ENCODE measurements at regions not wholly inside any gene's neighbourhood (a gene's known extent, or its start where the extent isn't known, plus 50 kb on each side); places are given as distances from the start of the nearest gene placed in this dataset.
A peak's percentile ranks its signal among the peaks of the same experiment; 100 is the strongest.
"Not testable (repeated sequence)": the region's sequence is repeated elsewhere in the genome, so short reads cannot be mapped to it uniquely, and the experiment has no call there.

DNA sequence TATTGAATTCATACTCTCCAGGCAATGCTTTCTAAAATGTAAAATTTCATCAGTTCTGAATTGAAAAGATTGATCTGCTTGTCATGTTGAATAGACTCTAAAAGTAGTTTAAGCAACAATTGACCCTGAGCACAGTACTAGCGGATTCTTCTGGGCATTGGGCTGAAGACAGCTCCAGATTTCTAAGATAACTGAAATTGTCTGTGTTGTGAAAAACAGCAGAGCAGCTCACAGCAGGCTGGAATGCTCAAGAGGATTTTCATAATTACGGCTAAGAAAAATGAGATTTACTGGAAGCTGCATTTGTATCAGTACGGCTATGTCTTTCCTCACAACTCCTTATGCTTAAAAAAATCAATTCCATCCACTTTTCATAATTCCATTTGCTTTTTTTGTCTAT lies 373.7 kb downstream of the HACE1 start:
- DNase-seq, result no peak

DNA sequence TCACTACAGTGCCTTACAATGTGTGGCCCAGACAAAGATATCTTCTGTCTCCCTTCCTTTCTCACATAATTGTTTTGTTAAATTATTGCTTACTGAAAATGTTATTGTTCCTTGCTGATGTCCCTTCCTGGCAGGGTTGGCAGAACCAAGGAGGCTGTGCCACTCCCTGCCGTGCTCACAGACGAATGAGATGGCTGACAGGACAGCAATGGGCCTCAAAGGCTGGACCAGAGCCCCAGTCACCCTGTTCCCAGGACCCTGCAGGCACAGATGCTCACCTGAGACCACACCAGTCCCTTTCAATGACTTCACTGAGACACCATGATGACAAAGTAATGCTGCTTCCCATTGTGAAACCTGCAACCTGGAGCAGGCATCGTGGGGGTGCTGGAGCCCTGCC lies 375.1 kb downstream of the HACE1 start:
- no peak for DNase-seq

DNA sequence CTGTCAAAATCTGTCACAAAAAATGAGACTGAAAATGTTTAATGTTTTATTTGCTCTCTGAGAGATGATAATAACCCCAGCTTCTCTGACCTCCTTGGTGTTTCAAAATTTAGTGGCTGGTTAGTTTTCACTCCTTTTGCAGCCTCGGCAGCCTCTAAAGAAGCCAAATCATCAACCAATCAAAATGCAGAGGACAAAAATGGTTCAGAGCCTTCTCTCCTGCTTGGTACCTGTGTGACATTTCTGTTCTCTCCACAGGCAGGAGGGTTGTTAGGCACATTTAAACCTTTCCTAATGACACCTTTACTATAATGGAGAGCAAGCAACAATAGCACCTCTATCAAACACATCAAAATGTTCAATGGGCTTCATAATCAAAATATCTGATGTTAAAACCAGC lies 375.5 kb downstream of the HACE1 start:
- no peak for DNase-seq

DNA sequence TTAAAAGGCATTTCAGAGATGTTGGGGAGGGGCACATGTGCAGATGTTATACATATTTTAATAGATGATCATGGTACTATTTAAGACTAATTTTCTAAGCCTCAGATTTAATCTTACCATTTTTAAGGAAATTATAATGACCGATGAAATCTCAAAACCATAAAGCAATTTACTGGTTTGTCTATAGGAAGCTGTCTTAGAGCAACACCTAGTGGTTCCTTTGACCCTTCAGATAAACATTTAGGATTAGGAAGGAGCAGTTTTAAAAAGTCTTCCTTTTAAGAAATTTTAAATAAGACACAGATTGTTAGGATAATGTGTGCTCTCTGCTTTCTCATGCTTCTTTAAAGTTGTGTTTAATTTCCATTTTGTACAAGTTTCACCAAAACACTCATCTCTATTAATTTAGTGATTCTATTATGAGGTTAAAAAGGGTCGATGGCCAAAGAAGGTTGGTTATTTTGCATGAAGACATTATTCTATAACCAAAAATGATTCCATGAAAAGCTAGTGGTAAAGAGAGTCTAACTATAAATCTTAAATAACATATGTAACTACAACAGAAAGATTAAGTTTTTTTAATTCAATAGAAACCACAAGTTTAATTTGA lies 376.4 kb downstream of the HACE1 start:
- DNase-seq, result peak; percentile 23

DNA sequence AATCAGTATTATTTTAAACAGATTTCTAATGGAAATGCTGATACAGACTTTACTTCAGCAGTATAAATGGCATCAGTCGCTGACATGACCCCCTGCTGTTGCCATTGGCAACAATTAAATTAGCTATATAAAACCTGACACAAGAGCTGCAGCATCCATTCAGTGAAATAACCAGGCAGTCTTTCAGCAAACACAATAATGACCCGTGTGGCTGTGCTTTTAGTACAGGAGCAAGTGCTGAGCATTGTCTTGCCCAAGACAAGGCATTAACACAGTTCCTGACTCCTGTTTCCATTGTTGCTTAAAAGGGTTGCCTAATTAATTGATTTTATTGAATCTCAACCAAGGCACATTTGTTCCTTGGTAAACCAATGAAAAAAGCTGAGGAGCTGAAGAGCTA lies 382.1 kb downstream of the HACE1 start:
- DNase-seq, result no peak

DNA sequence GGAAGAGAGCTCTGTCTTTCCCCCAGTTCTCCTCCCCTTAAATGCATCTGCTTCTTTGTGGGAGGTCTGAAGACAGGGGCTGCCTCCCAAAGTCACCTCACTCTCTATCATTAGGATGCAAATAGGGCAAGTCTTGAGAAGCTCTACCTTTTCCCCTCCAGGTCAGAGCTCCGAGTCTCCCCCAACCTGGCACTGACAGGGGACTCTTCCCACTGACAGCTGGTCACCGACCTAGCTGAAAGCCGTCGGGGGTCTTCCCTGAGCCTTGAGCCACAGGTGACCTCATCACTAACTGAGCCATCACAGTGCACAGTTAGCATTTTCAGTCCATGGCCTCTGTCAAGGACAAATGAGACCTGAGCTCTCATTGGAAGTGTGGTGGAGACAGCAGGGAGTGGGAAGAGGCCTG lies 386.7 kb downstream of the HACE1 start:
- DNase-seq, result no peak

DNA sequence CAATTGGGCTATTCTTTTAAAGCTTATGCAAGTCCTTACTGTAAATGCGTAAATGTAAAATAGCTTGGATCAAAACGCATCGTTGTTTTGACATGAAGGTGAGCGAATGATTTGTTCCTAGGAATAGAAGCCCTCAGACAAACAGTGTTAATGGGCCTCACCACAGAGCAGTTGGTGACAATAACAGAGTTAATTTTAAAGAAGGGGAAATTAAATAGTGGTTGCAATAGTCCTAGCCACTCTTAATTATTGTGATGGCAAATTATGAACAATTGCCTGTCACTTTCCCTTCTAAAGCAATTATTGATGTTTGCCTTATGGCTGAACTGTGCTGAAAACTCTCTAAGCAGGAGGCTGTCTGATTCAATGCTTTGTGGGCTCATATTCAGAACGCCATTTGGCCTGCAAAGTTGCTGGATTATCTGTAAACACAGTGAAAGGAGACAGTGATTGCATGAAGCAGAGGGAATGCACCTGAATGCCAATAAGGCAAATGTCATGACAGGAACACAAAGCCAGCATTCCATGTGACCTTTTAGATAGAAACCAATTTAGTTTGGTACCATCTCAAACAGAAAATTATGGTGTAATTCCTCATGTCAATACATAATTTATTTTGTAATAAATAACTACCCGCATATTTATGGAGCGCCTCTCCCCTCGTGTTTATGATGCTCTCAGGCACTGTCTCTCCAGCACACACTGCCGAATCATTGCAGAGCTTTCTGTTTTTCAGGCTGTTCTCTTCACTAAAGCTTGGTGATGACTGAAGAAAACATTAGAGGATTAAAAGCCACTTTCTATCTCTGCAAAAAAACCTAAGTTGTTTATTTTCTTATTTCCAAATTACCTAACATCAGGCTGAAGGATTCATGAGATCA lies 387.5 kb downstream of the HACE1 start:
- no peak for DNase-seq

DNA sequence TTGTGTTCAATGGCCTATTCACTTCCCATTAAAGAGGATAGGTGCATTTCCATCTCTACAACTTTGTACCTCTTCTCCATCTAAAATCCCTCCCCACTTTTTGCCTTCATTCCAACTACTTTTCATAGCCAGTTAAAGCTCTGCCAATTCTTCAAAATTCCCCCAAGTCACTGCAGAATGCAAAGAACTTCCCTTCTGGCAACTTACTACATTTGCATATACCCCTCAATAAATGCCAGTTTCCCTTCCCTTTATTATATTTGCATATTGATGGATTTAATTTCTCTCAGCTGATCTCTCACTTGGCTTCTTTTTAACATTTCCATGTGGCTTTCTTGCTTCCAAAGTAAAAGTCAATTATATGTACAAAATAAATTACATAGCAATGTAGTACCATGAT lies 393.4 kb downstream of the HACE1 start:
- no peak for DNase-seq

DNA sequence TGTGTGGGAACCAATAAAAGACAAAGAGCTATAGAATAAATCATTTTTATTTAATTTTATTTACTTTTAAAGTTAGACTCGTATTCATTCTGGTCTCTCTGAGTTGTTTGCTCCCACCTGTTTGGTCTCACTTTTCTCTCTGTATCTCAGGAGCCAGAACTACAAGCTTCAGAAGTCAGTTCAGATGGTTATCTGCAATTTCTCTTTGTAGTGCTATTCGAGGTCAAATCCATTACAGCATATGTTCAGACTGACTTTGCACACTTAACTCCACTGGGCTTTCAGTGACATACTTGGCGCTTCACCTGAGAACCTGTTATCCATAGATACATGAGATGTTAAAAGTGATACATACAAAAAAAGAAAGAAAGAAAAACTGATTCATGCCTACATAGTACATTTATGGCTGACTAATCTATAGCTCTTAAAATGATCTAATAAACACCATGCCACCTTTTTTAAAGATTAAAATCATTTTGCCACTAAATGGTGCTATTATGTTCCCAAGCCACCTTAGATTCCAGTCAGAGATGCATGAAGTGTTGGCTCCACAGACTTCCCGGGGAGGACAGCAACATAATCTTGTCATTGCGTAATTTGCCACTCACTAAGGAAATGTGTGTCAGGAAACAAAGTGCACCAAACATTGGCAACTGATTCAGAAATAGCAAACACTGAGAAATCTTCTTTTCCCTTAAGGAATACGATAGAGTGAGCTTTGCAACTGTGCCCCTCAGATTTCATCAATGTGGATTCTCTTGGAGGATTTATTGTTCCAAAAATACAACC lies 396.7 kb downstream of the HACE1 start:
- DNase-seq, result no peak

DNA sequence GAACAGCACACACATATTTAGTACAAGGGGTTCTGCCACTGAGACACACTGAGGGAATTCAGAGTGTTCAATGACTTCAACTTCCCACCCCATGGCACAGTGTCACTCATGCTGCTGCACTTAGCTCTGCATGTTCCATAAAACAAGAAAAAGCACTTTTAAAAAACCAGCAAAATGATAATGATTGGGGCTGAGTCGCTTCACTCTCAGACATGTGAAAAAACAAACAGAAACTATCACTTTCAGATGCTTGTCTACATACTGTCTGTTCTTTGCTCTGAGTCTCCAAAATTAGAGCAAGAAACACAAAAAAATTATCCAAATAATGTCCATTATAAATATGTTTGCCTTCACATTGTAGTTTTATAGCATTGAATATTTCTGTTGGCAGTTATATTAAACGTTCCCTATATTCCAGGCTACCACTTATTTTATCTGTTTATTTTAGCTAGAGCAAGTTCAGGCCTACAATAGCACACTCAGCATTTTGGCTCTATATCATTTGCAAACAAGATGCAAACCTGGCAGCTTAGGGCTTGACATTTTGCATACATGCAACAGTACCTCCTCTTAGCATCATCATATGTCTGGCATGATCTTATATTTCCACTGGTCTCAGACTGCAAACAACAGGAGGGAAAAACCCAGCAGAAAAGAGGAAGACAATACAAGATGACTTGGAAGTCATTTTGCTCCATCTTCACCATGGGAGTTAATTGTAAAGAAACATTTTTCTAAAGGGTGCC lies 398.8 kb downstream of the HACE1 start:
- no peak for DNase-seq

DNA sequence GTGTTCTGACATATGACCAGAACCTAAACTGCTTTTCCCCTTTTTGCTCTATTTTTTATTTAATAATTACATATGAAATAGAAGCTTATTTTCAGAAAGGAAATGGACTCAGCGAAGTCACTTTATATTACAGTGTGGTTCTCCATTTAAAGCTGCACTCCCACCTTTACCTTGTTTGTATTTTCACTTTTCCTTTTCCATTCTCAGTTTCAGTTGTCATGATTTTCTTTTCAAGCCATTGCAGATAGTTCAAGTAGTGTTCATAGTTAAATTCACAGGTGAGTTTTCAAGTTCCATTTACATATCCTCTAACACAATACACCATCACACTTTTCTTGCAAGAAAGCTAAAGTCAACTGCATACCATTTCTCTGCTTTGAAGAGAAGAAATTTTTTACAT lies 400.2 kb downstream of the HACE1 start:
- no peak for DNase-seq

DNA sequence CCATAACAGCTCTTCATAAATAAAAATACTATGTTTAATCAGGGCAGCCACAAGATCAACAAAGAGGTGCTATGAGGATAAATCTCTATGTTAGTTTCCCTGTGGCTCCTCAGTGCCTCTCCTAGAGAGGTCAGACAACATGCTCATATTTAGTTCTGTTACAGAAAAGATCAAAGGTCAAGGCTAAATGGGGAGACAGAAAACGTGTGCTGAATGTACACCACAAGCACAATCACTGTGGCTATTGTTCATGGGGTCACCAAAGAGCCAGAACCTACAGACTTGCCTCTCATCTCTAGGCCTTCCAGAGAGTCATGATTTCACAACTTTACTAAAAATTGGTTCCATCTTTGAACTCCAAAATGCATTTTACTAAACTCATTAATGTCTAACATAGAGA lies 409.8 kb downstream of the HACE1 start:
- DNase-seq, result no peak

DNA sequence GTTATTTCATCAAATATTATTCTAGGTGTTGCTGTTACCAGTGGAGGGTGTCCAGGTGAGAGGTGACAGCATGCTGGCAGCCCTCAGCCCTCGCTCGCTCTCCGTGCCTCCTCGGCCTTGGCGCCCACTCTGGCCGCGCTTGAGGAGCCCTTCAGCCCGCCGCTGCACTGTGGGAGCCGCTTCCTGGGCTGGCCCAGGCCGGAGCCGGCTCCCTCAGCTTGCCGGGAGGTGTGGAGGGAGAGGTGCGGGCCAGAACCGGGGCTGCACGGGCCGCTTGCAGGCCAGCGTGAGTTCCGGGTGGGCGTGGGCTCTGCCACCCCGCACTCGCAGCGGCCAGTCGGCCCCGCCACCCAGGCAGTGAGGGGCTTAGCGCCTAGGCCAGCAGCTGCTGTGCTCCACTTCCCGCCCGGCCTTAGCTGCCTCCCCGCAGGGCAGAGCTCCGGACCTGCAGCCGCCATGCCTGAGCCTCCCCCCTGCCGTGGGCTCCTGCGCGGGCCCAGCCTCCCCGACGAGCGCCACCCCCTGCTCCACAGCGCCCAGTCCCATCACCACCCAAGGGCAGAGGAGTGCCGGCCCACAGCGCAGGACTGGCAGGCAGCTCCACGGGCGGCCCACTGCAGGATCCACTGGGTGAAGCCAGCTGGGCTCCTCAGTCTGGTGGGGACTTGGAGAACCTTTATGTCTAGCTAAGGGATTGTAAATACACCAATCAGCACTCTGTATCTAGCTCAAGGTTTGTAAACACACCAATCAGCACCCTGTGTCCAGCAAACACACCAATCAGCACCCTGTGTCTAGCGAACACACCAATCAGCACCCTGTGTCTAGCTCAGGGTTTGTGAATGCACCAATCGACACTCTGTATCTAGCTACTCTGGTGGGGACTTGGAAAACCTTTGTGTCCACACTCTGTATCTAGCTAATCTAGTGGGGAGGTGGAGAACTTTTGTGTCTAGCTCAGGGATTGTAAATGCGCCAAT lies 413.3 kb downstream of the HACE1 start:
- not testable (repeated sequence) for DNase-seq

DNA sequence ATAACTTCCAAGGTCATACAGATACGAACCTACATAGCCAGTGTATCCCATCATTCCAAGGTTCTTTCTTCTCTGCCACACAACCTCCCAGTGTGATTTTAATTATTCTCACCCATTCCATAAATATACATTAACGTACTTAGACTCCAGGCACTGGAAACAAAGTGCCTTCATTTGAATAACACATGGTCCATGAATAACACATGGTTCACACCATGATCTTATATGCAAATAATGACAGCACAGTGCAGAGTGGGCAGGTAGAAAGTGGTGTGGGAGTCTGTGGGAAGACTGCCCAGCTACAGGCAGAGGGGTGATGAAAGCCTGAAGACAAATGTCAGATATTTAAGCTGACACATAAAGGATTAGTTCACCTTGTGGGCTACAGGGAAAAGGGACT lies 425.2 kb downstream of the HACE1 start:
- no peak for DNase-seq

DNA sequence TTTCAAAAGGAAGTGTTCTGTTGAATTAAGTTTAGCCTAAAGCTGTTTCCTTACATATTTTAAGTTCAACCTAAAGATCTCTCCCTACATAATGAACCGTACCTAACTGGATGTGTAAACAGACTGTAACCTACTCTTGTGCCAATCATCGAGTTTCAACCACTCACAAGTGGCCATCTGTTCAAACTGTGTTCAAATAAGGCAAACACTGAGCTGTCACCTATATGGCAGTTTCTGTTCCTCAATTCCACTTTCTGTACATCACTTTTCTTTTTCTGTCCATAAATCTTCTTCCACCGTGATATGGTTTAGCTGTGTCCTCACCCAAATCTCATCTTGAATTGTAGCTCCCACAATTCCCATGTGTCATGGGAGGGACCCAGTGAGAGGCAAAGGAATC lies 428.6 kb downstream of the HACE1 start:
- DNase-seq, result no peak

DNA sequence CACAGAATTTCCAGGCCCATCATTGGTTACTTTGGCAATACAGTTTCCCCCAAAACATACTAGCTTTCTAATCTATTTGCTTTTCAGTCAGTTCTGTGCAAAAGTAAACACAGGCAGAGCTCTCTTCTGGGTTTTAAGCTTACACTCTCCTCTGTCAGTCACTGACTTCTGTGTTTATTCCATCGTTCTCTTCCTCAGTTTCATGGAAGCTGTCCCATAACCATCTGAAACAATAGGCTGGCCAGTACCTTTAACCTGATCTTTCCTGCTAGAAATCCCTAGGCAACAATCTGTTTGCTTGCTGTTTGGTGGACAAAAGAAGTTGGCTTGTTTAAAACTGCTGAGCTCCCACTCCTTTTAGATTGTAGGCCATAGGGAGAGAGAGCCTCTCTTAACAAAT lies 431.5 kb downstream of the HACE1 start:
- DNase-seq, result no peak

DNA sequence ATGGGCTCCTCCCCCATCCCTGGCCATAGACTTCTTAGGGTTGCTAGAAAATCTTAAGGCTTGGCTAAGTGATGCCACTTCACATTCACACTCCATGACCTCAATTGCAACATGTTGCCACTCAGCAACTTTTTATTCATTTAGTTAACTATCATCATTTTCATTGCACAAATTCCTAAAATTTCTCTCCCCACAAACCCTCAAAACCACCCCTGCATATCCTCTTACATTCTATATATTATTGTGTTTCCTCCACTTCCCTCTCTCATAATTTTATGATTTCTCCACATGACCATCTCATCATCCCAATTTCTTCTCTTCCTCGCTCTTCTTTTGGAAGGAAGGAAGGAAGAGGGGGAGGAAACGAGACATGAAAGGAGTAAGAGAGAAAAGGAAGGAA lies 436.0 kb downstream of the HACE1 start:
- DNase-seq, result no peak

DNA sequence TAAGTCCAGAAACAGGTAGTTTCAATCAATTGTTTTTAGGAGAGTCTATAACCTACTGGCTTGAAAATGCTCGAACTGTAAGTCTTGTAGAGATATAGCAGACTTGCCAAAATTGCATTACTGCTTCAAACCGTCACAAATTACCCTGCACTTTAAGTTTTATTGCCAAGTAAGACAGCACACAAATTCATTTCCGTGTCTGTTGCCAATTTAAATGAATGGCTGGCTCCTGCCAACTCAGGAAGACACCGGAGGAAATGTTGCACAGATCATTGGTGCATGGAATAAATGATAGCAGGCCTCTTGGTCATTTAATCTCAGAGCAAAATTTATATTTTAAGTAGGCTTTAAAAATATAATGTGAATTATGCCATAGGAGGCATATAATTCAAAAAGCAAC lies 438.1 kb downstream of the HACE1 start:
- no peak for DNase-seq

DNA sequence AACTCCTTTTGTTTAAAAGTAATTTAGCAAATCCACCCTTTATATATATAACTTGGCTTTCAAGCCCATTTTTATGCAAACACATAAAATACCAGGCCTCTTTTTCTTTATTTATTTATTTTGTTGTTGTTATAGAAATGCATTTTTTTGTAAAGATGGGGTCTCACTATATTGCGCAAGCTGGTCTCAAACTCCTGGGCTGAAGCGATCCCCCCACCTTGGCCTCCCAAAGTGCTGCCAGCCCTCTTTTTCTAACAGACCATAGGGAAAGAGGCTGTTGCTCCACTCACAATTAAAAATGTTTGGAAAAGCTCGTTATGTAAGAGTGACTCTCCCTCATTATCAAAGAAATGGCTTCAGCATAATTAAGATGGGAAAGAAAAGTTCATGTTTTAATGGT lies 440.9 kb downstream of the HACE1 start:
- DNase-seq, result no peak

DNA sequence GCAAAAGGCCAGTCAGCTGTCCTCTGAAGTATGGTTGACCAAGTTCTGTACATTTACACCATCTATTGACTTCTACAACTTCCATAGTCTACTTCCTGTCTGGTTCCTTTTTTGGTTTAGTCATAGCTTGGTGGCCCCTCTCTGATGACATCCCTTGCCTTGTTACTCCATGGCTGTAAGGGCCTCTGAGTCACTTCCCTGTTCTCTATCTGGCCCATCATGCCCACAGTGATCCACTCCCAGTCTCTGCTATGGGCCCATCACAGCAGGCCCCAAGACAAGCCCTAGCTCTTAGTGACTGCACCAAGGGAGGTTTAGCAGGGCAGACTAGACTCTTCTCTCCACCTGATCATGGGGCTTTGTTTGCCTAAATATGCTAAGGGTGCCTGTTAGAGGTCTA lies 441.6 kb downstream of the HACE1 start:
- DNase-seq, result no peak

DNA sequence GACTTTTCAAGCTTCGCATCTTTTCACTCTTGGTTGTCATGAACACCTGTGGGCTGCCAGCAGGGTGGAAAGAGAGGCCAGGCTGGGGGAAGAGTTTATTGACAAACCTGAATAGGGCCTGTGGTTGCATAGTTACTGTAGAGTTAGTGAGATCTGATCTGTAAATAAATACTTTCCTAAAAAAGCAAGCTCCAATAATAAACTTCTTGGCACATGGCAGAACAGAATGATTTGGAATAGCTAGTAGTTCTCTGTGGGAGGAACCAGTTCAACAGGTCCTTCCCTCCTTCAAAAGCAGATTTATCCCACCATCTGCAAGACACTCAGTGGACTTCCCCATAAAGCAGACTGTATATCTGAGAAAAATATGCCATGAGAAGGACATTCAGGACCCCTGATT lies 445.0 kb downstream of the HACE1 start:
- no peak for DNase-seq

DNA sequence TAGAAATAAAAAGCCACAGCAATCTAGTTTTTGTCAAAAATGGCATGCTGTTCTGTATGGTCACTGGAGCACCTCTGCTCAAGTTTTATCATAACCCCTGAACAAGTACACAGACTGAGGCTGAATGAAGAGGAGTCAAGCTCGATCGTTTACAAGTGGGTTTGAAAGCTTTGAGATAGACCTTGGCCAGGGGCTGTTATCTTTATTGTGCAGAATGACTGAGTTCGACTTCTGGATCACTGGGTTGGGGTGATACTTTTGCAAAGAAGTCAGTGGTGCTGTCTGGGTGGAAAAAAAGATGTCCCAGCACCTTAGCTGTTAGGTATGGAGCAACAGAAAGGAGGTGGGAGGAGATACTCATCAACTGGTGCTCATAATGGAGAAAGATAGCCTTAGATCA lies 446.0 kb downstream of the HACE1 start:
- no peak for DNase-seq

All from hematopoietic multipotent progenitor cell treated with erythropoietin and hydrocortisone succinate and interleukin-3 and kit ligand, for 6 days (in vitro differentiated cells).